ENCODE measurements at regions not wholly inside any gene's neighbourhood (a gene's known extent, or its start where the extent isn't known, plus 50 kb on each side); places are given as distances from the start of the nearest gene placed in this dataset.
"Not testable (repeated sequence)": the region's sequence is repeated elsewhere in the genome, so short reads cannot be mapped to it uniquely, and the experiment has no call there.

- Mint-ChIP-seq H3K9me3 (ENCODE audit: unreplicated experiment) (no peaks in the 10 kb centered on the region), H3K36me3 (ENCODE audit: low read depth, unreplicated experiment) (peaks cover 6% of the 10 kb centered on the region), H3K27ac (ENCODE audit: unreplicated experiment) (no peak overlapping the region), H3K27me3 (ENCODE audit: unreplicated experiment) (peaks cover 5% of the 10 kb centered on the region), H3K4me3 (ENCODE audit: unreplicated experiment) (no peak overlapping the region), H3K4me1 (ENCODE audit: unreplicated experiment) (peaks cover 7% of the 10 kb centered on the region)
- DNase-seq (ENCODE audit: low spot score): no peak
- TF ChIP-seq CTCF (IDR thresholded peaks at IDR 0.05; ENCODE audit: unreplicated experiment): no peak
Measured at GRCh38 chr15:100770661-100771584, 108.7 kb upstream of the ALDH1A3 start.

GRCh38 chr15:100771746-100772145, 107.9 kb upstream of the ALDH1A3 start:
- no peak for TF ChIP-seq CTCF (IDR thresholded peaks at IDR 0.05; ENCODE audit: unreplicated experiment)
- no peak for DNase-seq (ENCODE audit: low spot score)
- no peak overlapping the region for H3K27ac Mint-ChIP-seq (ENCODE audit: unreplicated experiment)

GRCh38 chr15:100772478-100772877, 107.2 kb upstream of the ALDH1A3 start:
- Mint-ChIP-seq H3K36me3 (ENCODE audit: low read depth, unreplicated experiment) (no peaks in the 10 kb centered on the region), H3K4me1 (ENCODE audit: unreplicated experiment) (peaks cover 7% of the 10 kb centered on the region), H3K27ac (ENCODE audit: unreplicated experiment) (no peak overlapping the region)

More at GRCh38 chr15:100771746-100772145, 107.9 kb upstream of the ALDH1A3 start:
- Mint-ChIP-seq H3K27me3 (ENCODE audit: unreplicated experiment) (peaks cover 5% of the 10 kb centered on the region), H3K9me3 (ENCODE audit: unreplicated experiment) (no peaks in the 10 kb centered on the region), H3K36me3 (ENCODE audit: low read depth, unreplicated experiment) (no peaks in the 10 kb centered on the region), H3K4me3 (ENCODE audit: unreplicated experiment) (no peak overlapping the region), H3K4me1 (ENCODE audit: unreplicated experiment) (peaks cover 7% of the 10 kb centered on the region)

GRCh38 chr15:100772892-100773520, 106.6 kb upstream of the ALDH1A3 start:
- no peaks in the 10 kb centered on the region for H3K36me3 Mint-ChIP-seq (ENCODE audit: low read depth, unreplicated experiment)
- H3K4me3 Mint-ChIP-seq (ENCODE audit: unreplicated experiment): no peak overlapping the region
- DNase-seq (ENCODE audit: low spot score): no peak
- no peak for TF ChIP-seq CTCF (IDR thresholded peaks at IDR 0.05; ENCODE audit: unreplicated experiment)
- peaks cover 5% of the 10 kb centered on the region for H3K27me3 Mint-ChIP-seq (ENCODE audit: unreplicated experiment)
- H3K4me1 Mint-ChIP-seq (ENCODE audit: unreplicated experiment): peaks cover 7% of the 10 kb centered on the region
- no peaks in the 10 kb centered on the region for H3K9me3 Mint-ChIP-seq (ENCODE audit: unreplicated experiment)
- H3K27ac Mint-ChIP-seq (ENCODE audit: unreplicated experiment): no peak overlapping the region

More at GRCh38 chr15:100772478-100772877, 107.2 kb upstream of the ALDH1A3 start:
- Mint-ChIP-seq H3K9me3 (ENCODE audit: unreplicated experiment) (no peaks in the 10 kb centered on the region), H3K27me3 (ENCODE audit: unreplicated experiment) (peaks cover 5% of the 10 kb centered on the region), H3K4me3 (ENCODE audit: unreplicated experiment) (no peak overlapping the region)
- DNase-seq (ENCODE audit: low spot score): no peak
- no peak for TF ChIP-seq CTCF (IDR thresholded peaks at IDR 0.05; ENCODE audit: unreplicated experiment)

- H3K9me3 Mint-ChIP-seq (ENCODE audit: unreplicated experiment); DNase-seq (ENCODE audit: low spot score); H3K4me3 Mint-ChIP-seq (ENCODE audit: unreplicated experiment); H3K4me1 Mint-ChIP-seq (ENCODE audit: unreplicated experiment); H3K27ac Mint-ChIP-seq (ENCODE audit: unreplicated experiment); H3K27me3 Mint-ChIP-seq (ENCODE audit: unreplicated experiment); H3K36me3 Mint-ChIP-seq (ENCODE audit: low read depth, unreplicated experiment): not testable (repeated sequence)
Measured at GRCh38 chr15:100774044-100774443, 105.6 kb upstream of the ALDH1A3 start.

Measured in endothelial cell (in vitro differentiated cells).